Gastrocnemius medialis (tissue), 4 donors: ENCODE measurements at regions not wholly inside any gene's neighbourhood (a gene's known extent, or its start where the extent isn't known, plus 50 kb on each side); places are given as distances from the start of the nearest gene placed in this dataset.

Experiments used
- CTCF ChIP-seq, 5 experiments: fragments of 450-650 bp in 3 of 5; fragments of 200-600 bp in 2 of 5; sonication (generic) in 2 of 5; IDR thresholded peaks in 4 of 5; conservative IDR thresholded peaks in 1 of 5; 1 replicate in 4 of 5; 2 replicates in 1 of 5; pipeline ENCODE4 v1.5.1; 2016 to 2019; ENCODE audit warnings: antibody characterized with exemption in 5 of 5, mild to moderate bottlenecking in 3 of 5, moderate library complexity in 3 of 5
- POLR2A ChIP-seq, 2 donors: fragments of 450-650 bp; IDR thresholded peaks; one replicate each; pipeline ENCODE4 v1.6.1; 2017; ENCODE audit warnings: antibody characterized with exemption in 2 of 2, mild to moderate bottlenecking in 2 of 2, moderate library complexity in 2 of 2

GRCh38 chr12:66978802-66979201, 290.4 kb upstream of the CAND1 start:
- no peak for TF ChIP-seq POLR2A (IDR thresholded peaks at IDR 0.05)
- TF ChIP-seq CTCF (IDR thresholded peaks at IDR 0.05 in 4 of 5, conservative IDR thresholded peaks at IDR 0.05 in 1 of 5): no peak
